Adrenal gland (tissue), 9 donors: ENCODE measurements at regions not wholly inside any gene's neighbourhood (a gene's known extent, or its start where the extent isn't known, plus 50 kb on each side); places are given as distances from the start of the nearest gene placed in this dataset.

Source experiments
- DNase-seq, 7 donors: peaks; one replicate each; pipeline ENCODE4 v3.0.0-alpha.2; 2019 to 2020
- H3K27ac ChIP-seq, 5 donors: fragments of 200-600 bp; sonication (generic) in 4 of 5; 1 replicate in 3 of 5; 2 replicates in 2 of 5; pipeline versions ENCODE4 v1.5.1 to v1.8.0; 2016 to 2020; ENCODE audit warnings: mild to moderate bottlenecking in 1 of 5
- H3K27me3 ChIP-seq: fragments of 200-600 bp; 2 replicates; pipeline ENCODE4 v1.8.0; 2021
- H3K36me3 ChIP-seq, 2 donors: fragments of 200-600 bp; replicated peaks in 1 of 2; 1 replicate in 1 of 2; 2 replicates in 1 of 2; pipeline versions ENCODE4 v1.5.1 to v1.8.0; 2018 to 2022
- H3K4me1 ChIP-seq, 2 donors: fragments of 200-600 bp; replicated peaks in 1 of 2; 1 replicate in 1 of 2; 2 replicates in 1 of 2; pipeline versions ENCODE4 v1.5.1 to v1.8.0; 2018 to 2021
- H3K4me3 ChIP-seq, 4 donors: fragments of 200-600 bp; sonication (generic) in 3 of 4; one replicate each; pipeline ENCODE4 v1.5.1; 2016 to 2018
- H3K9me3 ChIP-seq, 3 donors: fragments of 200-600 bp; sonication (generic) in 1 of 3; replicated peaks in 1 of 3; 1 replicate in 2 of 3; 2 replicates in 1 of 3; pipeline versions ENCODE4 v1.5.1 to v1.8.0; 2016 to 2021
- POLR2A ChIP-seq, 2 donors: fragments of 450-650 bp; IDR thresholded peaks; one replicate each; pipeline ENCODE4 v1.6.1; 2017; ENCODE audit warnings: antibody characterized with exemption in 2 of 2, mild to moderate bottlenecking in 2 of 2, moderate library complexity in 1 of 2
- WGBS, 4 donors: extraction: QIAGEN DNeasy Blood & Tissue Kit in 2 of 4; methylation state at CpG; one replicate each; pipeline versions ENCODE4 v1.1.5 to v1.1.7; 2013 to 2017; 5-methylcytosine and 5-hydroxymethylcytosine counted together
- intact Hi-C, 2 donors: fragments of 100-400 bp; cut with DNase I; formaldehyde crosslinking; loops; one replicate each; pipeline versions ENCODE4 v1.14.1 to v1.15.0; 2022 to 2023
- TF ChIP-seq, protein P1 (sequence below), 6 experiments: fragments of 450-650 bp in 4 of 6; fragments of 200-600 bp in 2 of 6; sonication (generic) in 1 of 6; IDR thresholded peaks; 1 replicate in 5 of 6; 2 replicates in 1 of 6; pipeline versions ENCODE4 v1.5.1 to v1.8.0; 2016 to 2021; ENCODE audit warnings: antibody characterized with exemption in 6 of 6, mild to moderate bottlenecking in 2 of 6, moderate library complexity in 1 of 6
- donor health status: healthy with polysubstance abuse.
- donor health status: Bipolar disorder and iron deficiency.
- donor health status: DM: yes; HTN: yes; CAD: no.
- donor health status: DM: no; HTN: no; CAD: no.
- donor health status: DM: no; HTN: no; CAD: no.

DNA sequence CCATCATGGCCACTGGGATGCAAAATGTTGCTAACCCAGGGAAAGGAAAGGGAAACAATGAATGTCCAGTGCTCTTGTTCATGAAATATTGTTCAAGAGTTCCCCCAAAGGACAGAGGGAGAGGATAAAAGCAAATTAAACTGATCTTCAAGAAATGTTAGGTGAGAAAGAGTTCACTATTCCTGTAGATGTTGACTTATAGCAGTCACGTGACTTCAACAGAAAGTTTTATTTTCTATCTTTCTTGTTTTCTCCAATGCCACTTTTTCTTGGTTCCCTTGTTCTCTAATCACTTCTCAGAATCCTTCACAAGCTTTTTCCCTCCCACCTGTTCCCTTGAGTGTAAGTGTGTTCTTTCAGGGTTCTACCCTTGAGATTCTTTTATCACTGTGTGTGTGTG is 245.3 kb downstream of the C12orf42 start:
- intact Hi-C loops: no loop called here
- H3K27me3 ChIP-seq: no peaks in the 10 kb centered on the region
- no peaks in the 10 kb centered on the region for H3K36me3 ChIP-seq
- no peaks in the 10 kb centered on the region for H3K4me1 ChIP-seq
- TF ChIP-seq, protein P1, sequence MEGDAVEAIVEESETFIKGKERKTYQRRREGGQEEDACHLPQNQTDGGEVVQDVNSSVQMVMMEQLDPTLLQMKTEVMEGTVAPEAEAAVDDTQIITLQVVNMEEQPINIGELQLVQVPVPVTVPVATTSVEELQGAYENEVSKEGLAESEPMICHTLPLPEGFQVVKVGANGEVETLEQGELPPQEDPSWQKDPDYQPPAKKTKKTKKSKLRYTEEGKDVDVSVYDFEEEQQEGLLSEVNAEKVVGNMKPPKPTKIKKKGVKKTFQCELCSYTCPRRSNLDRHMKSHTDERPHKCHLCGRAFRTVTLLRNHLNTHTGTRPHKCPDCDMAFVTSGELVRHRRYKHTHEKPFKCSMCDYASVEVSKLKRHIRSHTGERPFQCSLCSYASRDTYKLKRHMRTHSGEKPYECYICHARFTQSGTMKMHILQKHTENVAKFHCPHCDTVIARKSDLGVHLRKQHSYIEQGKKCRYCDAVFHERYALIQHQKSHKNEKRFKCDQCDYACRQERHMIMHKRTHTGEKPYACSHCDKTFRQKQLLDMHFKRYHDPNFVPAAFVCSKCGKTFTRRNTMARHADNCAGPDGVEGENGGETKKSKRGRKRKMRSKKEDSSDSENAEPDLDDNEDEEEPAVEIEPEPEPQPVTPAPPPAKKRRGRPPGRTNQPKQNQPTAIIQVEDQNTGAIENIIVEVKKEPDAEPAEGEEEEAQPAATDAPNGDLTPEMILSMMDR (IDR thresholded peaks at IDR 0.05): no peak
- no peak for TF ChIP-seq POLR2A (IDR thresholded peaks at IDR 0.05)
- H3K27ac ChIP-seq: no peak overlapping the region
- WGBS, 4 donors: 74 to 83% (median 81%) methylated on average over 1 of the region's 1 CpG
- DNase-seq: no peak
- no peaks in the 10 kb centered on the region for H3K9me3 ChIP-seq
- H3K4me3 ChIP-seq: no peak overlapping the region
